NCI-H187 treated with DMSO at 0.1 percent for 48 hours (cell line): ENCODE measurements at regions not wholly inside any gene's neighbourhood (a gene's known extent, or its start where the extent isn't known, plus 50 kb on each side); places are given as distances from the start of the nearest gene placed in this dataset.
A peak's percentile ranks its signal among the peaks of the same experiment; 100 is the strongest.
"Not testable (repeated sequence)": the region's sequence is repeated elsewhere in the genome, so short reads cannot be mapped to it uniquely, and the experiment has no call there.

Source experiments
- DNase-seq: peaks from one replicate; lab custom pipeline; 2025; lab: John Stamatoyannopoulos, UW

- no peak for DNase-seq
Measured at GRCh38 chr4:77306496-77306895, 149.5 kb downstream of the CCNG2 start.

- peak; percentile 27 for DNase-seq
Measured at GRCh38 chr4:77308843-77309242, 151.8 kb downstream of the CCNG2 start.

GRCh38 chr4:77309496-77309895 lies 152.5 kb downstream of the CCNG2 start:
- DNase-seq: no peak

- DNase-seq: no peak
Measured at GRCh38 chr4:77310931-77311330, 153.9 kb downstream of the CCNG2 start.

- DNase-seq: no peak
Measured at GRCh38 chr4:77314697-77315096, 157.7 kb downstream of the CCNG2 start.

GRCh38 chr4:77327151-77327550 lies 170.1 kb downstream of the CCNG2 start:
- no peak for DNase-seq

- DNase-seq: no peak
Measured at GRCh38 chr4:77332696-77333270, 175.8 kb downstream of the CCNG2 start.

GRCh38 chr4:77336411-77337142 lies 179.6 kb downstream of the CCNG2 start:
- DNase-seq: no peak

GRCh38 chr4:77342170-77342810 lies 185.3 kb downstream of the CCNG2 start:
- no peak for DNase-seq

- DNase-seq: no peak
Measured at GRCh38 chr4:77344001-77344400, 187.0 kb downstream of the CCNG2 start.

GRCh38 chr4:77344784-77345183 lies 187.8 kb downstream of the CCNG2 start:
- no peak for DNase-seq

GRCh38 chr4:77347351-77347966 lies 190.5 kb downstream of the CCNG2 start:
- DNase-seq: no peak

- no peak for DNase-seq
Measured at GRCh38 chr4:77348815-77349214, 191.8 kb downstream of the CCNG2 start.

- no peak for DNase-seq
Measured at GRCh38 chr4:77349364-77349763, 192.4 kb downstream of the CCNG2 start.

- no peak for DNase-seq
Measured at GRCh38 chr4:77349796-77350195, 192.8 kb downstream of the CCNG2 start.

- DNase-seq: no peak
Measured at GRCh38 chr4:77352192-77352591, 195.2 kb downstream of the CCNG2 start.

GRCh38 chr4:77353724-77354315 lies 196.8 kb downstream of the CCNG2 start:
- not testable (repeated sequence) for DNase-seq

- DNase-seq: no peak
Measured at GRCh38 chr4:77354550-77354949, 197.5 kb downstream of the CCNG2 start.

- no peak for DNase-seq
Measured at GRCh38 chr4:77355731-77356130, 198.7 kb downstream of the CCNG2 start.

- DNase-seq: no peak
Measured at GRCh38 chr4:77358315-77358928, 201.4 kb downstream of the CCNG2 start.

- DNase-seq: no peak
Measured at GRCh38 chr4:77360451-77360850, 203.4 kb downstream of the CCNG2 start.

- DNase-seq: not testable (repeated sequence)
Measured at GRCh38 chr4:77366876-77367275, 209.9 kb downstream of the CCNG2 start.
